AG04449 (cell line): ENCODE measurements at regions not wholly inside any gene's neighbourhood (a gene's known extent, or its start where the extent isn't known, plus 50 kb on each side); places are given as distances from the start of the nearest gene placed in this dataset.

Experiments used
- CTCF ChIA-PET: fragments of 350-600 bp; formaldehyde crosslinking; extraction: SDS; loops from one replicate; lab custom pipeline; 2021; ENCODE audit warnings: antibody characterized with exemption; lab: Yijun Ruan, JAX
- POLR2A ChIA-PET: fragments of 400-600, 350-600 bp; formaldehyde crosslinking; extraction: SDS; loops from one replicate; lab custom pipeline; 2020; ENCODE audit warnings: antibody characterized with exemption, inconsistent platforms; lab: Yijun Ruan, JAX
- DNase-seq: peaks from one replicate; pipeline ENCODE4 v3.0.0-alpha.2; 2010; ENCODE audit warnings: low read depth, low spot score
- H3K4me3 ChIP-seq: 2 replicates; pipeline ENCODE4 v1.5.1; 2011; ENCODE audit warnings: low read depth, mild to moderate bottlenecking, control low read depth, low read length
- TF ChIP-seq, protein P1 (sequence below): IDR thresholded peaks from one replicate; pipeline ENCODE4 v1.5.1; 2011; ENCODE audit warnings: mild to moderate bottlenecking, moderate library complexity, low read length, control low read depth, inconsistent platforms; ENCODE audit not compliant: insufficient read depth; ENCODE audit errors: missing control alignments

DNA sequence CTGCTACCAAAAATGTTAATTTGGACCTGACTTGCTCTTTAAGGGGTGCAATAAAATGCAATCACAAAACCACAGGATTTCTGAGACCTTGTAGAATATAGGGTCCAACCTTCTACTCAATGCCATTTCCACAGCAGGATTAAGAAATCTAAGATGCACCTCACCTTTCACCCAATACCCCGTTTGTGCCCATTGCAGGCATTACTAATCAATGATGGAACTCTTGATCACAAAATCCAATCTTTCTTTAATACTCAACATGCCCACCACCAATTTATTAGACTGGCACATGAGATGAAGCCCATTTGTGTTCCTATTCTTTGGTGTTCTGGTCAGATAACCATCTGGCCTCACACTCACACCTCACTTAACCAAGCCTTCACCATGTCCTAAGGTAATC is 117.2 kb upstream of the IGSF21 start:
- POLR2A ChIA-PET = no interaction called here
- CTCF ChIA-PET = no interaction called here
- no peak for DNase-seq
- H3K4me3 ChIP-seq = no peak overlapping the region
- TF ChIP-seq, protein P1, sequence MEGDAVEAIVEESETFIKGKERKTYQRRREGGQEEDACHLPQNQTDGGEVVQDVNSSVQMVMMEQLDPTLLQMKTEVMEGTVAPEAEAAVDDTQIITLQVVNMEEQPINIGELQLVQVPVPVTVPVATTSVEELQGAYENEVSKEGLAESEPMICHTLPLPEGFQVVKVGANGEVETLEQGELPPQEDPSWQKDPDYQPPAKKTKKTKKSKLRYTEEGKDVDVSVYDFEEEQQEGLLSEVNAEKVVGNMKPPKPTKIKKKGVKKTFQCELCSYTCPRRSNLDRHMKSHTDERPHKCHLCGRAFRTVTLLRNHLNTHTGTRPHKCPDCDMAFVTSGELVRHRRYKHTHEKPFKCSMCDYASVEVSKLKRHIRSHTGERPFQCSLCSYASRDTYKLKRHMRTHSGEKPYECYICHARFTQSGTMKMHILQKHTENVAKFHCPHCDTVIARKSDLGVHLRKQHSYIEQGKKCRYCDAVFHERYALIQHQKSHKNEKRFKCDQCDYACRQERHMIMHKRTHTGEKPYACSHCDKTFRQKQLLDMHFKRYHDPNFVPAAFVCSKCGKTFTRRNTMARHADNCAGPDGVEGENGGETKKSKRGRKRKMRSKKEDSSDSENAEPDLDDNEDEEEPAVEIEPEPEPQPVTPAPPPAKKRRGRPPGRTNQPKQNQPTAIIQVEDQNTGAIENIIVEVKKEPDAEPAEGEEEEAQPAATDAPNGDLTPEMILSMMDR = no peak

DNA sequence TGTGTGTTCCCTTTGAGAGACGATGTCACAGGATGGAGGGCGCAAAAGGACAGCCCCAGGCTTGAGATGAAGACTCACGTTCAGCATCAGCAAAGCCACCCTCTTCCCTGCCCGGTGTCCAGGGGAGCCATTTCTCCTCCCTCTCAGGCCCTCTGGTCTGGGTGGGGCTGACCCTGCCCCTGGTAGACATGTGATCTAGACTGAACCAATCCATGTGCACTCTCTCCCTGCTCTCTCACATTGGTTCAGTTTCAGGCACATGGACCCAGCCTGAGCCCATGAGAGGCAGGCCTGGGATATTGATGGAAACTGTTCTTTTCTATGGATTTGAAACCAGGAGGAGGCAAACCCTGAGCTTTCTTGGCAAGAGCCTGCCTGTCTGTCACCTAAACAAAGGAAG is 115.6 kb upstream of the IGSF21 start:
- ChIA-PET CTCF (no interaction called here), POLR2A (no interaction called here)
- no peak overlapping the region for H3K4me3 ChIP-seq
- TF ChIP-seq, protein P1 = no peak
- DNase-seq = no peak

DNA sequence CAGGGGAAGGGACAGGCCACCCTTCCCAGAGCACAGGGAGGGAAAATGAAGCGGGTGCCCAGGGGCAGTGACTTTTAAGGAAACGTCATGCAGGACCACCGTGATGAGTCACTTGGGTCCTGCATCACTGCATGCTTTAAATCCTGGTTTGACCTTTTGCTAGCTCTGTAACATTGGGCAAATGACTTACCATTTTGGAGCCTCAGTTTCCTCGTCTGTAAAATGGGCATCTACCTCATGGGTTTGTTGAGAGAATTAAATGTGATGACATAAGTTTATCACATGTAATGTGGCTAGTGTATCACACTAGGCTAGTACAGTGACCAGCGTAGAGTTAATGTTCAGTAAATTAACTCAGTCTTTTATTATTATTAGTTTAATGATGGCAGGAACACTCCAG is 114.8 kb upstream of the IGSF21 start:
- H3K4me3 ChIP-seq = no peak overlapping the region
- DNase-seq = no peak
- ChIA-PET CTCF (no interaction called here), POLR2A (no interaction called here)
- TF ChIP-seq, protein P1 = no peak

DNA sequence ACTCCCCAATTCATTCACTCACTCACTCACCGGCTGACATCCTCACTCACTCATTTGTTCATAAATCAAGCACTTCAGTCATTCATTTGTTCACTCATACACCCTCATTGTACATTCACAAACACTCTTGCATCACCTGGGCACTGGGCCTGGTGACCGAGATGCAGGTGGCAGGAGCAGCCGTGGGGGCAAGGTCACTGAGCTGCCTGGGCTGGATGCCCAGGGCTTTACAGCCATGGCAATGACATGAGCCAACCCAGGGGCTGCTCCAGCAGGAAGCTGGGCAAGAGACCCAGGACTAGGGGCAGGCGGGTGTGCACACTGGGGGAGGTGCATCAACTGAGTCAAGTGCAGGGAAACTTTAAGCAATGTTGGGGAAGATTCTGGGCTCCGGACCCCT is 113.6 kb upstream of the IGSF21 start:
- DNase-seq = no peak
- ChIA-PET CTCF (no interaction called here), POLR2A (no interaction called here)
- TF ChIP-seq, protein P1 = no peak
- no peak overlapping the region for H3K4me3 ChIP-seq

DNA sequence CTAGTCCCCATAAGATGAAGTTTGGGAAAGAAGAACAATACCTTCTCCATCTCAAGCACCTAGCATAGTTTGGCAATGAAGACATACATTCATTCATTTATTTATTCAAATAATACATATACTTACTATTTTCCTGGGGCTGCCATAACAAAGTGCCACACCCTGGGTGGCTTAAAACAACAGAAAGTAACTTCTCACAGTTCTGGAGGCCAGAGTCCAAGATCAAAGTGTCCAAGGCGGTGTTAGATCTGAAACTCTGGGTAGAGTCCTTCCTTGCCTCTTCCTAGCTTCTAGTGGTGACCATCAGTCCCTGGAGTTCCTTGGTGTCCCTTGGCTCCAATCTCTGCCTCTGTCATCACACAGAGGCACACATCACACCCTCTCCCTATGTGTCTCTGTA is 112.1 kb upstream of the IGSF21 start:
- ChIA-PET POLR2A (no interaction called here), CTCF (no interaction called here)
- no peak for DNase-seq
- H3K4me3 ChIP-seq = no peak overlapping the region
- TF ChIP-seq, protein P1 = no peak

DNA sequence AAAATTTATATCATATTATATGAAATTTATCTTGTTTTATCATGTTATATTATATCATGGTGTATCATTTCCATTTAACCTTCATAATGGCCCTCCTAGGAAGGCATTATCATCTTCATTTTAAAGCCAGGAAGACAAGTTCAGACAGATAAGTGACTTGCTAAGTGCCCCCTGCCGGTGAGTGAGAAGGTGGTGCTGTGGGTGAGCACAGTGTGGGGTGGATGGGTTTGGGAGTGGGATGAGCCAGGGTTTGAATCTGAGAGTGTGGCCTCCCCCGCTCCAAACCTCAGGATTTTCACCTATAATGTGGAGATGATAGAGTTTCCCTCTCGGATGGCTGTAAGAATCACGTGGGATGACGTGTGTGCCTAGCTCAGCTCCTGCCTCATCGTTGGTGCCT is 108.7 kb upstream of the IGSF21 start:
- CTCF ChIA-PET = interaction anchor here (1.0 kb wide), 1 partner anchor 338 kb away, joined by 4 read pairs; no protein-coding TSS in a partner anchor
- TF ChIP-seq, protein P1 = no peak
- POLR2A ChIA-PET = no interaction called here
- no peak for DNase-seq
- H3K4me3 ChIP-seq = no peak overlapping the region
